ENCODE measurements at regions not wholly inside any gene's neighbourhood (a gene's known extent, or its start where the extent isn't known, plus 50 kb on each side); places are given as distances from the start of the nearest gene placed in this dataset.

- H3K36me3 ChIP-seq: no peaks in the 10 kb centered on the region
- no peak overlapping the region for H3K4me3 ChIP-seq
- no peaks in the 10 kb centered on the region for H3K4me1 ChIP-seq
- ATAC-seq (no peak), DNase-seq (no peak)
- no peaks in the 10 kb centered on the region for H3K9me3 ChIP-seq
- intact Hi-C loops (cut with DNase I): no loop called here
- H3K27ac ChIP-seq: no peak overlapping the region
- H3K27me3 ChIP-seq: peaks cover 42 to 77% of the 10 kb centered on the region in 2 donors
- TF ChIP-seq CTCF (IDR thresholded peaks at IDR 0.05): no peak
Measured at GRCh38 chr11:116579031-116579653, 193.6 kb downstream of the BUD13 start.

GRCh38 chr11:116577956-116578355, 194.8 kb downstream of the BUD13 start:
- DNase-seq (no peak), ATAC-seq (no peak)
- intact Hi-C loops (cut with DNase I): no loop called here
- TF ChIP-seq CTCF (IDR thresholded peaks at IDR 0.05): no peak
- H3K4me1 ChIP-seq: no peaks in the 10 kb centered on the region
- H3K36me3 ChIP-seq: no peaks in the 10 kb centered on the region
- no peak overlapping the region for H3K27ac ChIP-seq
- no peaks in the 10 kb centered on the region for H3K9me3 ChIP-seq
- H3K27me3 ChIP-seq: peaks cover 42 to 65% of the 10 kb centered on the region in 2 donors
- H3K4me3 ChIP-seq: no peak overlapping the region

- DNase-seq: no peak
- Histone ChIP-seq H3K27ac (no peak overlapping the region), H3K4me1 (no peaks in the 10 kb centered on the region), H3K4me3 (no peak overlapping the region), H3K9me3 (no peaks in the 10 kb centered on the region), H3K27me3 (peaks cover 42 to 60% of the 10 kb centered on the region in 2 donors), H3K36me3 (no peaks in the 10 kb centered on the region)
- intact Hi-C loops (cut with DNase I): no loop called here
- no peak for TF ChIP-seq CTCF (IDR thresholded peaks at IDR 0.05)
- no peak for ATAC-seq
Measured at GRCh38 chr11:116577273-116577672, 195.5 kb downstream of the BUD13 start.

GRCh38 chr11:116576526-116576925, 196.3 kb downstream of the BUD13 start:
- H3K4me1 ChIP-seq: no peaks in the 10 kb centered on the region
- intact Hi-C loops (cut with DNase I): no loop called here
- H3K36me3 ChIP-seq: no peaks in the 10 kb centered on the region
- ATAC-seq (no peak), DNase-seq (no peak)
- H3K9me3 ChIP-seq: no peaks in the 10 kb centered on the region
- H3K4me3 ChIP-seq: no peak overlapping the region
- TF ChIP-seq CTCF (IDR thresholded peaks at IDR 0.05): no peak
- peaks cover 35 to 52% of the 10 kb centered on the region in 2 donors for H3K27me3 ChIP-seq
- no peak overlapping the region for H3K27ac ChIP-seq

GRCh38 chr11:116567721-116568242, 205.0 kb downstream of the BUD13 start:
- Histone ChIP-seq H3K9me3 (peaks cover 0 to 6% of the 10 kb centered on the region in 2 donors), H3K4me1 (no peaks in the 10 kb centered on the region), H3K36me3 (no peaks in the 10 kb centered on the region), H3K27ac (no peak overlapping the region), H3K4me3 (no peak overlapping the region), H3K27me3 (no peaks in the 10 kb centered on the region)
- TF ChIP-seq CTCF (IDR thresholded peaks at IDR 0.05): no peak
- no peak for ATAC-seq
- no peak for DNase-seq
- intact Hi-C loops (cut with DNase I): no loop called here
